EH (cell line): ENCODE measurements at regions not wholly inside any gene's neighbourhood (a gene's known extent, or its start where the extent isn't known, plus 50 kb on each side); places are given as distances from the start of the nearest gene placed in this dataset.
"Not testable (repeated sequence)": the region's sequence is repeated elsewhere in the genome, so short reads cannot be mapped to it uniquely, and the experiment has no call there.

ENCODE experiments used
- DNase-seq: peaks from one replicate; pipeline ENCODE4 v3.0.0-alpha.2; 2015; ENCODE audit warnings: low read depth

- DNase-seq = no peak
Measured at GRCh38 chr1:112099979-112100378, 110.5 kb upstream of the KCND3 start.

GRCh38 chr1:112105557-112105956 is 116.1 kb upstream of the KCND3 start:
- DNase-seq = no peak

GRCh38 chr1:112110031-112110430 is 120.6 kb upstream of the KCND3 start:
- DNase-seq = no peak

GRCh38 chr1:112111734-112112133 is 122.3 kb upstream of the KCND3 start:
- no peak for DNase-seq

GRCh38 chr1:112114540-112114939 is 125.1 kb upstream of the KCND3 start:
- DNase-seq = no peak

- DNase-seq = no peak
Measured at GRCh38 chr1:112126598-112126997, 137.1 kb upstream of the KCND3 start.

GRCh38 chr1:112127606-112128005 is 138.1 kb upstream of the KCND3 start:
- DNase-seq = not testable (repeated sequence)

- no peak for DNase-seq
Measured at GRCh38 chr1:112133487-112133886, 144.0 kb upstream of the KCND3 start.

GRCh38 chr1:112140743-112141142 is 151.3 kb upstream of the KCND3 start:
- DNase-seq = no peak

- no peak for DNase-seq
Measured at GRCh38 chr1:112141301-112141700, 151.8 kb upstream of the KCND3 start.

- DNase-seq = no peak
Measured at GRCh38 chr1:112141923-112142322, 152.5 kb upstream of the KCND3 start.

GRCh38 chr1:112143871-112144441 is 154.5 kb upstream of the KCND3 start:
- no peak for DNase-seq

- DNase-seq = no peak
Measured at GRCh38 chr1:112144733-112145426, 155.4 kb upstream of the KCND3 start.

- no peak for DNase-seq
Measured at GRCh38 chr1:112146201-112146715, 156.8 kb upstream of the KCND3 start.

GRCh38 chr1:112160214-112160613 is 170.7 kb upstream of the KCND3 start:
- DNase-seq = not testable (repeated sequence)

GRCh38 chr1:112165375-112165774 is 175.9 kb upstream of the KCND3 start:
- no peak for DNase-seq

- no peak for DNase-seq
Measured at GRCh38 chr1:112169517-112169916, 180.0 kb upstream of the KCND3 start.

GRCh38 chr1:112172294-112172882 is 182.9 kb upstream of the KCND3 start:
- DNase-seq = peak; percentile 61

GRCh38 chr1:112177314-112177713 is 187.8 kb upstream of the KCND3 start:
- DNase-seq = no peak

GRCh38 chr1:112188611-112189010 is 199.1 kb upstream of the KCND3 start:
- peak; percentile 12 for DNase-seq

GRCh38 chr1:112196008-112196588 is 199.9 kb upstream of the CTTNBP2NL start:
- DNase-seq = no peak

GRCh38 chr1:112196731-112197130 is 199.3 kb upstream of the CTTNBP2NL start:
- DNase-seq = no peak

GRCh38 chr1:112209493-112209892 is 186.5 kb upstream of the CTTNBP2NL start:
- no peak for DNase-seq
